CD14-positive monocyte (primary cell): ENCODE measurements at regions not wholly inside any gene's neighbourhood (a gene's known extent, or its start where the extent isn't known, plus 50 kb on each side); places are given as distances from the start of the nearest gene placed in this dataset.

ENCODE experiments used
- DNase-seq, 3 donors: peaks; one replicate each; pipeline ENCODE4 v3.0.0-alpha.2; 2011 to 2022
- H2AFZ ChIP-seq: 2 replicates; pipeline ENCODE4 v1.6.0; 2012; ENCODE audit warnings: mild to moderate bottlenecking, low read depth, low read length, inconsistent platforms; ENCODE audit not compliant: insufficient read depth, poor library complexity, severe bottlenecking
- H3K27ac ChIP-seq, 2 donors: 1 replicate in 1 of 2; 2 replicates in 1 of 2; pipeline ENCODE4 v1.5.1; 2012 to 2013; ENCODE audit warnings: low read length in 2 of 2, control low read depth in 1 of 2, inconsistent platforms in 1 of 2, low read depth in 1 of 2, mild to moderate bottlenecking in 1 of 2
- H3K27me3 ChIP-seq, 2 donors: one replicate each; pipeline versions ENCODE4 v1.6.0 to v1.6.1; 2011 to 2013; ENCODE audit warnings: low read length in 2 of 2; ENCODE audit not compliant: control insufficient read depth in 2 of 2, insufficient read depth in 2 of 2
- H3K36me3 ChIP-seq, 2 donors: replicated peaks in 1 of 2; 1 replicate in 1 of 2; 2 replicates in 1 of 2; pipeline versions ENCODE4 v1.5.1 to v1.6.1; 2012 to 2013; ENCODE audit warnings: low read length in 2 of 2, control low read depth in 1 of 2, inconsistent platforms in 1 of 2, mild to moderate bottlenecking in 1 of 2; ENCODE audit not compliant: insufficient read depth in 2 of 2, control insufficient read depth in 1 of 2
- H3K4me1 ChIP-seq, 2 donors: 1 replicate in 1 of 2; 2 replicates in 1 of 2; pipeline versions ENCODE4 v1.5.1 to v1.6.1; 2012 to 2013; ENCODE audit warnings: low read length in 2 of 2, control low read depth in 1 of 2, inconsistent platforms in 1 of 2, mild to moderate bottlenecking in 1 of 2, moderate library complexity in 1 of 2; ENCODE audit not compliant: insufficient read depth in 2 of 2, control insufficient read depth in 1 of 2
- H3K4me2 ChIP-seq: replicated peaks from 2 replicates; pipeline ENCODE3; 2012; ENCODE audit warnings: low read length, moderate library complexity, mild to moderate bottlenecking; ENCODE audit not compliant: poor library complexity, severe bottlenecking; ENCODE audit errors: extremely low read depth
- H3K4me3 ChIP-seq, 3 experiments: fragments of 200-600 bp in 1 of 3; sonication (generic) in 1 of 3; replicated peaks in 1 of 3; 1 replicate in 2 of 3; 2 replicates in 1 of 3; pipeline ENCODE4 v1.5.1; 2011 to 2013; ENCODE audit warnings: low read length in 3 of 3, mild to moderate bottlenecking in 3 of 3, control low read depth in 2 of 3, low read depth in 2 of 3, inconsistent platforms in 1 of 3, moderate library complexity in 1 of 3
- H3K79me2 ChIP-seq: 2 replicates; pipeline ENCODE4 v1.6.0; 2012; ENCODE audit warnings: mild to moderate bottlenecking, control low read depth, inconsistent platforms, low read length, moderate library complexity; ENCODE audit not compliant: insufficient read depth
- H3K9ac ChIP-seq: 2 replicates; pipeline ENCODE4 v1.6.0; 2017; ENCODE audit warnings: low read length, mild to moderate bottlenecking; ENCODE audit not compliant: insufficient read depth, poor library complexity, severe bottlenecking
- H3K9me3 ChIP-seq, 2 donors: replicated peaks in 1 of 2; 1 replicate in 1 of 2; 2 replicates in 1 of 2; pipeline versions ENCODE4 v1.5.1 to v1.6.1; 2012 to 2013; ENCODE audit warnings: low read length in 2 of 2, control low read depth in 1 of 2; ENCODE audit not compliant: control insufficient read depth in 1 of 2, insufficient read depth in 1 of 2
- H4K20me1 ChIP-seq: 2 replicates; pipeline ENCODE4 v1.6.0; 2012; ENCODE audit warnings: mild to moderate bottlenecking, low read length, control low read depth, moderate library complexity; ENCODE audit not compliant: insufficient read depth
- H3K27ac Mint-ChIP-seq, 7 donors: one replicate each; pipeline ENCODE4 v1.8.0; 2020; ENCODE audit warnings: mild to moderate bottlenecking in 7 of 7, mixed read lengths in 7 of 7, moderate library complexity in 6 of 7, inconsistent platforms in 2 of 7
- H3K27me3 Mint-ChIP-seq, 3 donors: one replicate each; pipeline ENCODE4 v1.8.0; 2021 to 2022; ENCODE audit warnings: low read depth in 3 of 3, mild to moderate bottlenecking in 3 of 3, mixed read lengths in 3 of 3, moderate library complexity in 3 of 3, inconsistent platforms in 1 of 3
- H3K36me3 Mint-ChIP-seq, 2 donors: one replicate each; pipeline ENCODE4 v1.8.0; 2020; ENCODE audit warnings: mixed read lengths in 2 of 2, inconsistent platforms in 1 of 2, mild to moderate bottlenecking in 1 of 2
- H3K4me1 Mint-ChIP-seq: one replicate; pipeline ENCODE4 v1.8.0; 2020; ENCODE audit warnings: mild to moderate bottlenecking, mixed read lengths
- H3K4me3 Mint-ChIP-seq, 2 donors: one replicate each; pipeline ENCODE4 v1.8.0; 2020; ENCODE audit warnings: mild to moderate bottlenecking in 2 of 2, mixed read lengths in 2 of 2, moderate library complexity in 1 of 2
- H3K9me3 Mint-ChIP-seq, 7 donors: one replicate each; pipeline ENCODE4 v1.8.0; 2020 to 2022; ENCODE audit warnings: mixed read lengths in 7 of 7, mild to moderate bottlenecking in 6 of 7, moderate library complexity in 6 of 7, inconsistent platforms in 2 of 7
- WGBS: methylation state at CpG from one replicate; pipeline ENCODE4 v1.1.5; 2013; ENCODE audit warnings: missing lambda C conversion rate; ENCODE audit not compliant: insufficient coverage; 5-methylcytosine and 5-hydroxymethylcytosine counted together
- intact Hi-C, 2 donors: fragments of 100-400 bp; cut with micrococcal nuclease; formaldehyde crosslinking; loops; one replicate each; pipeline versions ENCODE4 v1.15.0 to v1.15.1; 2023
- TF ChIP-seq, protein P1 (sequence below): fragments of 200-600 bp; IDR thresholded peaks from one replicate; pipeline ENCODE4 v1.8.0; 2022; ENCODE audit warnings: antibody characterized with exemption, mild to moderate bottlenecking

DNA sequence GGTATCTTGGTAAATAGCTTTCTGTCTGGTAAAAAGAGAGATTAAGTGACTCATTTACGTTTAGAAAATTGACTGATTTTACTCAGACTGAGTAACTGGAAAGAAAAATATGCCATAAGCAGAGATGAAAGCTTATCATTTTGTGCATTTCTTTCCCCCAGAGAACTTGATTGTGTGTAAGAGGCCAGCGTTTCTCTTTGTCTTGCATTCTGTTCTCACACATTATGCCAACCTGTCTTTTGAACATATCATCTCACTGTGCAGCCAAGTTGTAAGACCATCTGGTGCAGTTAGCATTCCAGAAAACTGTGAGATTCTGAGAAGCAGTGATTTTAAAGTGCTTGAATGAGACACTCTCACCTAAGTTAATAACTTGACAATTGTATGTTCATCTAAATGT, 651.3 kb downstream of the TECRL start:
- H3K4me3 Mint-ChIP-seq = no peak overlapping the region
- no peaks in the 10 kb centered on the region for H3K36me3 ChIP-seq
- H3K4me2 ChIP-seq = no peak overlapping the region
- H3K9me3 ChIP-seq = no peaks in the 10 kb centered on the region
- no CpG with 5 or more reads among the region's 2 CpGs for WGBS
- no peak for DNase-seq
- H3K4me1 Mint-ChIP-seq = no peaks in the 10 kb centered on the region
- peaks cover 0 to 1% (median 0%) of the 10 kb centered on the region in 3 donors for H3K27me3 Mint-ChIP-seq
- intact Hi-C loops = no loop called here
- TF ChIP-seq, protein P1, sequence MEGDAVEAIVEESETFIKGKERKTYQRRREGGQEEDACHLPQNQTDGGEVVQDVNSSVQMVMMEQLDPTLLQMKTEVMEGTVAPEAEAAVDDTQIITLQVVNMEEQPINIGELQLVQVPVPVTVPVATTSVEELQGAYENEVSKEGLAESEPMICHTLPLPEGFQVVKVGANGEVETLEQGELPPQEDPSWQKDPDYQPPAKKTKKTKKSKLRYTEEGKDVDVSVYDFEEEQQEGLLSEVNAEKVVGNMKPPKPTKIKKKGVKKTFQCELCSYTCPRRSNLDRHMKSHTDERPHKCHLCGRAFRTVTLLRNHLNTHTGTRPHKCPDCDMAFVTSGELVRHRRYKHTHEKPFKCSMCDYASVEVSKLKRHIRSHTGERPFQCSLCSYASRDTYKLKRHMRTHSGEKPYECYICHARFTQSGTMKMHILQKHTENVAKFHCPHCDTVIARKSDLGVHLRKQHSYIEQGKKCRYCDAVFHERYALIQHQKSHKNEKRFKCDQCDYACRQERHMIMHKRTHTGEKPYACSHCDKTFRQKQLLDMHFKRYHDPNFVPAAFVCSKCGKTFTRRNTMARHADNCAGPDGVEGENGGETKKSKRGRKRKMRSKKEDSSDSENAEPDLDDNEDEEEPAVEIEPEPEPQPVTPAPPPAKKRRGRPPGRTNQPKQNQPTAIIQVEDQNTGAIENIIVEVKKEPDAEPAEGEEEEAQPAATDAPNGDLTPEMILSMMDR = no peak
- no peaks in the 10 kb centered on the region for H3K27me3 ChIP-seq
- no peaks in the 10 kb centered on the region for H3K79me2 ChIP-seq
- H3K4me3 ChIP-seq = no peak overlapping the region
- no peaks in the 10 kb centered on the region for H4K20me1 ChIP-seq
- no peak overlapping the region for H3K27ac ChIP-seq
- no peak overlapping the region for H3K27ac Mint-ChIP-seq
- H3K36me3 Mint-ChIP-seq = no peaks in the 10 kb centered on the region
- H2AFZ ChIP-seq = no peak overlapping the region
- peaks cover 0 to 4% (median 1%) of the 10 kb centered on the region in 7 donors for H3K9me3 Mint-ChIP-seq
- no peaks in the 10 kb centered on the region for H3K4me1 ChIP-seq
- no peak overlapping the region for H3K9ac ChIP-seq

DNA sequence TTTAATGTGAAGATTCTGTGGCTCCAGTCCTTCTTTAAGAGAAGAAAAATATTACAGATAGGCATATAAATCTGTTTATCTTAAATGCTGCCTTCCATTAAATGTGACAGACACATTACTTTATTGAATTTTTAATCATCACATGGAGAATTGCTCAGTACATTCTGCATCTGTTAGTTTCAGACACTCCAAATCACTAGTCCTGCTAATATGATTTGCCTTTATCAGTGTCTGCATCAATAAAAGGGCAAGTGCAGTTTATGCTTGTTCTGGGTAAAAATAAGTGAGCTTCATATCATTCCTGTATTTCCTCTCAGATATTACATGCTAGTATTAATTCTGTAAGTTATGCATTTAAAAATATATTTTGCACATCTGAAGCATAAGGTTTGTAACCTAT, 666.4 kb downstream of the TECRL start:
- Histone ChIP-seq H3K27me3 (no peaks in the 10 kb centered on the region), H3K4me1 (no peaks in the 10 kb centered on the region), H3K9ac (no peak overlapping the region), H4K20me1 (no peaks in the 10 kb centered on the region), H3K79me2 (no peaks in the 10 kb centered on the region), H3K4me3 (no peak overlapping the region), H2AFZ (no peak overlapping the region), H3K4me2 (no peak overlapping the region), H3K9me3 (no peaks in the 10 kb centered on the region), H3K36me3 (no peaks in the 10 kb centered on the region), H3K27ac (no peak overlapping the region)
- H3K36me3 Mint-ChIP-seq = no peaks in the 10 kb centered on the region
- H3K27ac Mint-ChIP-seq = no peak overlapping the region
- no peak for DNase-seq
- H3K4me3 Mint-ChIP-seq = no peak overlapping the region
- no peaks in the 10 kb centered on the region for H3K4me1 Mint-ChIP-seq
- TF ChIP-seq, protein P1 = no peak
- no peaks in the 10 kb centered on the region for H3K27me3 Mint-ChIP-seq
- H3K9me3 Mint-ChIP-seq = peaks cover 0 to under 1% (median 0%) of the 10 kb centered on the region in 7 donors
- intact Hi-C loops = no loop called here
